ENCODE measurements at regions not wholly inside any gene's neighbourhood (a gene's known extent, or its start where the extent isn't known, plus 50 kb on each side); places are given as distances from the start of the nearest gene placed in this dataset.
"Not testable (repeated sequence)": the region's sequence is repeated elsewhere in the genome, so short reads cannot be mapped to it uniquely, and the experiment has no call there.

DNA sequence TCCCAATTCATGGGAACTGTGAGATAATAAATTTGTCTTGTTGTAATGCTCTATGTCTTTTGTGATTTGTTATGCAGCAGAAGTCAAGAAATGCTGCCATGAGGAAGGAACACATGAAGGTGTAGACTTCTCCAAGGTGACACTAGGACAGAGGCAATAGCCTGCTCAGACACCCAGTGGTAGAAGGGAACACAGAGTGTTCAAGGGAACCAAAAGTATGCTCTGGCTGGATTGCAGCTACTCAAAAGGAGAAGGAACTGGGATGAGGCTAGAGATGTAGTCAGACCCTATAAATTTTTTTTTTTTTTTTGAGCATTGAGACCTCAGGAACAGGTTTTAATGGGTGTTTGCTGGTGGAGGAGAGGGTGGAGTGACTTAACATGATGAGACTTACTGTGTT is 232.5 kb downstream of the PARP8 start:
- no peaks in the 10 kb centered on the region for H3K36me3 Mint-ChIP-seq
- H3K4me1 Mint-ChIP-seq: no peaks in the 10 kb centered on the region
- no peaks in the 10 kb centered on the region for H3K9me3 Mint-ChIP-seq
- no peaks in the 10 kb centered on the region for H3K27me3 Mint-ChIP-seq
- no peak overlapping the region for H3K4me3 Mint-ChIP-seq
- ATAC-seq: no peak
- no peak overlapping the region for H3K27ac Mint-ChIP-seq

DNA sequence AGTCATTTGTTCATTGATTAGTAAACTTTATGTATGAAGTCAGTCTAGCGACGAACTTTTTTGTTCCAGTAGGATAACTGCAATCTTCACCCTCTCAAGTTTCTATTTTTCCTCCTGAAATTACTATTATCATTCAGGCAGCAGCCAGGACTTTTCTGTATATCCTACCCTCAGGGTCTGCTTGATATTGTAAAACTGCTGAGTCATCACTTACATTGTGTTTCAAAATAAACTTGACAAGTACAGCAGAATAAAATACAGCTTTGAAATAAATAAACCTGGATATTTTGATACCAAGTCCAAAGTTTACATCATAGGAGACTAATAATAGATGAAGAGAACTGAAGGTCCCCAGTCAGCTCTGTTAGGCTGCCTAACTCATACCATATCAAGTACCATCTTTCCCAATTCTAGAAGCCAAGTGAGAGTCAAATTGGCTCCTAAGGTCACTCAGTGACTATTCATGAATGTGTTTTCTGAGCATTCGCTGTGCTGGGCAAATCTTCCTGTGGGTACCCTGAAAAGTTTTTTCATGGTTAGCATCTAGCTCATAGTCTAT is 234.6 kb downstream of the PARP8 start:
- Mint-ChIP-seq H3K36me3 (no peaks in the 10 kb centered on the region), H3K27ac (no peak overlapping the region), H3K9me3 (no peaks in the 10 kb centered on the region), H3K4me1 (no peaks in the 10 kb centered on the region), H3K4me3 (no peak overlapping the region), H3K27me3 (no peaks in the 10 kb centered on the region)
- ATAC-seq: no peak

DNA sequence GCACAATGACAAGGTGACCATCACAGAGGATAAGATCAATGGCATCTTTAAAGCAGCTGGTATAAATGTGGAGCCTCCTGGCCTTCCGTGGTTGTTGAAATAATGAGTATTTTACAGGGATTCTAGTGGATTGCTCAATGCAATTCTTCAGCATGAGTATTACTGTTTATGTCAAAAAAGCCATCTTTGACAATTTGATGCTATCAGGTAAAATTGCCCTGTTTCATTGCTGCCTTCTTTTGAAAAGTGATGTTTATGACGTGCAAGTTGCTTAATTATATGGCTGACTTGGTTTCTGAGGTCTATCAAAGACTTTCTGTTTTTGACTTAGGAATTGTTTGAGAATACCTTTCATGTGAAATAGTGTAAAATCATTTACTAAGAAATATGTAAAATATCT is 237.2 kb downstream of the PARP8 start:
- H3K4me3 Mint-ChIP-seq: no peak overlapping the region
- H3K27me3 Mint-ChIP-seq: no peaks in the 10 kb centered on the region
- no peak for ATAC-seq
- H3K27ac Mint-ChIP-seq: no peak overlapping the region
- no peaks in the 10 kb centered on the region for H3K9me3 Mint-ChIP-seq
- no peaks in the 10 kb centered on the region for H3K4me1 Mint-ChIP-seq
- no peaks in the 10 kb centered on the region for H3K36me3 Mint-ChIP-seq

DNA sequence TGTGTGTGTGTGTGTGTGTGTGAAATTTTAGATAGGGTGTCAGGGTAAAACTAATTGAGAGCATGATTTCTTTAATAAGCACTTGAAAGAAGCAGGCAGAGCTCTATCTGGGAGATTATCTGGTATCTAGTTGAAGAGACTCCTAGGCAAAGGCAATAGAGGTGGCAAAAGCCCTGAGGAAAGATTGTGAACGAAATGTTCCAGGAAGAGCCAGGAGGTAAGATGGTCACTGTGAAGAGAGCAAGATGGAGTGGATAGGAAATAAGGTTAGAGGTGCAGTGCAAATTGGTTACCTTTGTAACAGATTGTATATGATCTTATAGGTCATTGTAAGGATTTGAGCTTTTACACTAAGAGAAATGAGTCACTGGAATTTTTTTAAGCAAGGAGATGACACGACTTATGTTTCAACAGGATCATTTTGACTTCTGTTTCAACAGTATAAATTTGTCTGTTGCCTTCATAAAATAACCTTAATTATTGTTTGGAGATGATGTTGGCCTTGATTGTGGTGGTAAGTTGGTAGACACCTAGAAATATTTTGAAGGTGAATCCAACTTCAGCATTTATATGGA is 239.6 kb downstream of the PARP8 start:
- H3K27ac Mint-ChIP-seq: no peak overlapping the region
- no peak overlapping the region for H3K4me3 Mint-ChIP-seq
- no peaks in the 10 kb centered on the region for H3K27me3 Mint-ChIP-seq
- no peaks in the 10 kb centered on the region for H3K9me3 Mint-ChIP-seq
- ATAC-seq: no peak
- H3K36me3 Mint-ChIP-seq: no peaks in the 10 kb centered on the region
- no peaks in the 10 kb centered on the region for H3K4me1 Mint-ChIP-seq

DNA sequence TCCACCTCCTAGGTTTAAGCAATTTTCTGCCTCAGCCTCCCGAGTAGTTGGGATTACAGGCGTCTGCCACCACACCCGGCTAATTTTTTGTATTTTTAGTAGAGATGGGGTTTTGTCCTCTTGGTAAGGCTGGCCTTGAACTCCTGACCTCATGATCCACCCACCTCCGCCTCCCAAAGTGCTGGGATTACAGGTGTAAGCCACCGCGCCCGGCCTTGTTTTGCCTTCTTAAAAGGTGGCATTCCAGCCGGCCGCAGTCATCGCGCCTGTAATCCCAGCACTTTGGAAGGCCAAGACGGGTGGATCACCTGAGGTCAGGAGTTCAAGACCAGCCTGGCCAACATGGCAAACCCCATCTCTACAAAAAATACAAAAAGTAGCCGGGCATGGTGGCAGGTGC is 253.7 kb downstream of the PARP8 start:
- H3K4me3 Mint-ChIP-seq, H3K4me1 Mint-ChIP-seq, ATAC-seq, H3K27ac Mint-ChIP-seq, H3K36me3 Mint-ChIP-seq, H3K9me3 Mint-ChIP-seq: not testable (repeated sequence)
- H3K27me3 Mint-ChIP-seq: peaks cover 24% of the 10 kb centered on the region

DNA sequence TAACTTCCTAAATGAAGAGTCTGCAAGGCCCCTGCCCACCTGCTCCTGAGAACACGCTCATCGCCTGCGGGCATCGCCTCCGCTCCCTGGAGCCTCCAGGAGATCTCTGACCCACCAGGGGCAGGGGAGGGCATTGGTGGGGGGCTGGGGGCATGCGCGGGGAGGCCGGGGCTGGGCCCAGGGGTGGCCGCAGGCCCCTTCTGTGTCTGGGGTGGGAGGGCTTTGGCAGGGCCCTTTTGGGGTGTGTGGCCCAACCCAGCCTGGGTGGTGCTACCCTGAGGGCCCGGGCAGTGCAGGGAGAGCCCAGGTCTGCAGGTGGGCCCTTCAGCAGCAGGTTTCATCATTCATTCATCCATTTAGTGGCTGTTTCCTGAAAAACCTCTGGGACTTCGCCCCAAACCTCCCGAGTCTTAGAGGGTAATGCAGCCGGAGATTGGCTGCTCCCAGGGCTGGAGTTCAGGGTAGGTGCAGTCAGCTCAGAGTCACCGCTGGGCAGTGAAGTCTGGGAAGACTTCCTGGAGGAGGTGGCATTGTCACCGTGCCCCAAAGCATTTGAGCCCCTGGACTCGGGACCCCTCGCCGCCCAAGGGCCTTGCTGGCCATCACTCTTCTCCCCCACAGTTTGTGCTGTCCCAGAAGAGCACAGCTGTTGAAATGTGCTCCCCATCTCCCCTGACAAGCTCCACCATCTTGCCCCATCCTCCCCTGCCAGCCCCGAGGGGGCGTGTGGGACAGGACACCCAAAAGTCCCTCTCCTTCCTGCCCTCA is 255.1 kb downstream of the PARP8 start:
- peaks cover 26% of the 10 kb centered on the region for H3K27me3 Mint-ChIP-seq
- H3K9me3 Mint-ChIP-seq: no peaks in the 10 kb centered on the region
- no peaks in the 10 kb centered on the region for H3K36me3 Mint-ChIP-seq
- no peak overlapping the region for H3K27ac Mint-ChIP-seq
- ATAC-seq: no peak
- no peaks in the 10 kb centered on the region for H3K4me1 Mint-ChIP-seq
- no peak overlapping the region for H3K4me3 Mint-ChIP-seq

DNA sequence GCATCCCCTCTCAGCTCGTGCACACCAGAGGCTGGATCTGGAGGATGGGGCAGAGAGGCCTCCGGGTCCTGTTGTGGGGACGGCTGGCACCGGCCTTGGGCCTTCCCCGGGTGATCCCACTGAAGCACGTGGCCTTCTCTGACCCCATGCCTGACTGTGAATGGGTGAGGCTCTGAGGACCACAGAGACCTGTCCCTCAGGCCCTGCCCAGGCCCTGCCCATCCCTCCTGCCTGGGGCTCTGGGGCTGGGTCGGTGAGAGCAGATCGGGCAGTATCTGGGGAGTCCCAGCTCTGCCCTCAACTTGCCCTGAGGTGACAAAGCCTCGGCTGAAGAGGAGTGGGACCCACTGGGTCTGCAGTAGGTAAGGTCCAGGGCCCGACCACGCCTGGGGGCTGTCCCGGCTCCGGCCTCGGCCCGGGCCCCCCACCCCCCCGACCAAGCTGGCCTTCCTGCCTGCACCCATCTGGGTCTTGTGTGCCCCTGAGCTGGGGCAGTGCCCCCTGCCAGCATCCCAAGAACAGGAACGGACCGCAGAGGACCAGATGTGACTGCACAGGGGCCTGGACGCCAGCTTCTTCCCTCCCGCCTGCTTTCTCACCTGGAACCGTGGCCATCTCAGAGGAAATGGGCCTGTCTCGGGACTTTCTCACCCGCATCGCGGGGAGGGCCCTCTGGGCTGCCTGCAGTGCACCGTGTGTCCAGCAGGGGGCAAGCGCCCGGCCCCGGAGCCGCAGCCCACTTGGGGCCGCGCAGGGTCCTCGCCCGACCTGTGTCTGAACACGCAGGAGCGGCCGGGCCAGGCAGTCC is 255.9 kb downstream of the PARP8 start:
- peaks cover 26% of the 10 kb centered on the region for H3K27me3 Mint-ChIP-seq
- H3K27ac Mint-ChIP-seq, H3K36me3 Mint-ChIP-seq, H3K9me3 Mint-ChIP-seq, H3K4me3 Mint-ChIP-seq, H3K4me1 Mint-ChIP-seq: not testable (repeated sequence)
- ATAC-seq: peak; percentile 55

DNA sequence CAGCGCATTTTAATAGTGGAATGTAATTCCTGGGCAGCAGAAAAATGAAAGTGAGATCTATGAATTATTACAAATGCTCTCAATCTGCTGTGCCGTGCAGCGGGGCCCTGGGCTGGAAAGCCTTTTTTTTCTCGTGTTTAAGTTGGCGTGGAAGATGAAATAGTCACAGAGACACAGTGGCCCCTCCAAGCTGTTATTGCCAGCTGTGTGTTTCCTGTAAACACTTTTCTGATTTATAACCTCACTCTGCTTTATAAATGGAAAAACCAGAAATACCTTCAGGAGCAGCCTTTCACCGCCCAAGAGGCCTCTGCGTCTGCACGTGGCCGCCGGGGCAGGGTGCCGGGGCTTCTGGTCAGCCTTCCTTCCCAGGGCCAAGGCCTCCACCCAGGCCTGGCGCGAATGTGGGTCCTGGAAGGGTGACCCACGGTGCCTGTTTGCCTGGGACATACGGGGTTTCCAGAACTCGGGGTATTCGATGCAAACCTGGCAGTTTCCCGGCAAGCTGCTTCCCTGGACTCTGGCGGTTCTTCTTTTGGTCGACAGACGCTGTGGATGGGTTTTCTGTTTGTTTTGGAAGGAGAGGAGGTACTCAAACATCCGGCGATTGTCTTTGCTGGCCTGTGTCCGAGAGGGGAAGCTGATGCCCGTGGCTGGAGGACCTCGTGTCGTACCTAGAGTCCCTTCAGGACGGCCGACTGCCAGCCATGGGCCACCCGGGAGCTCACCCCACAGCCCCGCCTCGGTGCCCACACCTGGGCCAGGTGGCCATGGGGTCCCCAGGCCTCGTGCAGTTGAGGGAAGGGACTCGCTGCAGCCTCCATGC is 256.7 kb downstream of the PARP8 start:
- no peaks in the 10 kb centered on the region for H3K36me3 Mint-ChIP-seq
- H3K4me1 Mint-ChIP-seq: no peaks in the 10 kb centered on the region
- no peaks in the 10 kb centered on the region for H3K9me3 Mint-ChIP-seq
- H3K4me3 Mint-ChIP-seq: no peak overlapping the region
- H3K27ac Mint-ChIP-seq: no peak overlapping the region
- H3K27me3 Mint-ChIP-seq: peaks cover 33% of the 10 kb centered on the region
- no peak for ATAC-seq

DNA sequence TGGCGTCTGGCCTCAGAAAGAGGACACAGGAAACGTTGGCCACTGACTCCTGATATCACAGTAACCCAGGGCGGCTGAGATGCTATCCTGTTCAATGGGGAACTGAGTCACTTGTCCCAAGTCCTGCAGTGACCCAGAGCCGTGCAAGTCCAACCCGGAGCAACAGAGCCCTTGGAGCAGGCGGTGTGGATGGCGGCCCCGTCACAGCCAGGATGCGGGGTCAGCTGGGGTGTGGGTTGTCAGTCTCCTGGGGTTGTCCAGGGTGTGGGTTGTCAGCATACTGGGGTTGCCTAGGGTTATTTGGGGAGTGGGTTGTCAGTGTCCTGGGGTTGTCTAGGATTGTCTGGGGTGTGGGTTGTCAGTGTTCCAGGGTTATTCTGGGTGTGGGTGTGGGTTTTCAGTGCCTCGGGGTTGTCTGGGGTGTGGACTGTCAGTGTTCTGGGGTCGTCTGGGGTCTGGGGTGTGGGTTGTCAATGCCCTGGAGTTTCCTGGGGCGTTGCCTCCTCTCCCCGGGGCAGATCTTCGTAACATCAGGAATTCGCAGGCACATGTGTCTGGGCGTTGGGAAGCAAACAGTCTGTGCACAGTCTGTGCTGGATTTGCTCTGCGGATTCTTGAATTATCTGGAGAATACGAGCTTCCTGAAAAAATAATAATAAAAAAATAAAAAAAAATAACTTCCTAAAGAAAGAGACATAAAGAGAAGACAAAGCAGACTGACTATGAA is 257.5 kb downstream of the PARP8 start:
- H3K4me1 Mint-ChIP-seq: no peaks in the 10 kb centered on the region
- H3K9me3 Mint-ChIP-seq: no peaks in the 10 kb centered on the region
- H3K27me3 Mint-ChIP-seq: peaks cover 34% of the 10 kb centered on the region
- H3K36me3 Mint-ChIP-seq: no peaks in the 10 kb centered on the region
- H3K27ac Mint-ChIP-seq: no peak overlapping the region
- no peak overlapping the region for H3K4me3 Mint-ChIP-seq
- no peak for ATAC-seq

DNA sequence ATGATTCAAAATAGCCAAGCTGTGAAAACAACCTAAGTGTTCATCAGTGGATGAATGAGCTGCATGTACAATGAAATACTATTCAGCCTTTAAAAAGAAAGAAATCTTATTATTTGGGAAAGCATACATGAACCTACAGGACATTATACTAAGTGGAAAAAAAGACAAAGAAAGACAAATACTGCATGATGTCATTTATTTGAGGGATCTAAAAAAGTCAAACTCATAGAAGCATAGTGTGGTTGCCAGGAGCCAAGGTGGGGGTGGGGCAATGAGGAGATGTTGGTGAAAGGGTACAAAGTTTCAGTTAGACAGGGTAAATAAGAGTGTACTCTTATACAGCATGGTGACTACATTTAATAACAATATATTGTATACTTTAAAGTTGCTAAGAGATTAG is 261.5 kb downstream of the PARP8 start:
- H3K9me3 Mint-ChIP-seq: no peaks in the 10 kb centered on the region
- H3K36me3 Mint-ChIP-seq: no peaks in the 10 kb centered on the region
- H3K4me3 Mint-ChIP-seq: no peak overlapping the region
- no peak overlapping the region for H3K27ac Mint-ChIP-seq
- H3K4me1 Mint-ChIP-seq: no peaks in the 10 kb centered on the region
- no peak for ATAC-seq
- peaks cover 41% of the 10 kb centered on the region for H3K27me3 Mint-ChIP-seq

DNA sequence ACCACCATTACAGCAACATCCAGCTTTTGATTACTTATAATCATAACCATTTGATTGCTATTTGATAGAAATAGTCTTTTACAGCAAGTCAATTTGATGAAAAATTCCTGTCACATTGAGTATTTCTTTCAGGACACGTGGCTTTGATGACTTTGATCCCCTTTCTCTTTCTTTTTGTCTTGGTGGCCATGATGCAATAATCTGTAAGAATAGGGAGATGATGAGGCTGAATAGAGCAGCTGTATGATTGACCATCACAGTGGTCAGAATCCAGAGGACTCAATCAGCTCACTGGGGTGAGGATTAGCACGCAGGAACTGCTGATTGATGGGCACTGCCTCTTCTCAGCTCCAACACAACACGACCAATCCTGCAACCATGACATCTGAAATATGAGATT is 262.7 kb downstream of the PARP8 start:
- H3K9me3 Mint-ChIP-seq: no peaks in the 10 kb centered on the region
- H3K27me3 Mint-ChIP-seq: peaks cover 28% of the 10 kb centered on the region
- no peak overlapping the region for H3K27ac Mint-ChIP-seq
- no peaks in the 10 kb centered on the region for H3K4me1 Mint-ChIP-seq
- H3K4me3 Mint-ChIP-seq: no peak overlapping the region
- ATAC-seq: no peak
- H3K36me3 Mint-ChIP-seq: no peaks in the 10 kb centered on the region

DNA sequence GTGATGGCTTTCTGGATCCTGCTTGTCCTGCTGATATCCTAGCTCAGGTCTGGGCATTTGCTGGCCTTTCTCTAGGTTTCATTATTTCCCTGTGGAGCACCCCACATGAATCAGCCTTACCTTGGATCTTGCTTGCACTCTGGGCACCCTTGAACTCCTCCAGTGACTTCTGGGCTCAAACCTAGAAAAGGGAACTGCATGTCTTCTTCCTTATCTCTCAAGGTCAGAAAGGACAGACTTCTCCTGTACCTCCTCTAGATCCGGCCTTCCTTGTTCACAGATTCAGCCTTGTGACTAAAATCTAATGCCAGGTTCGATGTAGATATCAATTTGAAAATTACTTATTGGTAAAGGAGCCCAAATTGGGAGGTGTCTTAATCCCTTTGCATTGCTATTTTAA is 267.9 kb downstream of the PARP8 start:
- Mint-ChIP-seq H3K4me1 (no peaks in the 10 kb centered on the region), H3K9me3 (no peaks in the 10 kb centered on the region), H3K27me3 (peaks cover 18% of the 10 kb centered on the region), H3K36me3 (no peaks in the 10 kb centered on the region), H3K4me3 (no peak overlapping the region), H3K27ac (no peak overlapping the region)
- ATAC-seq: no peak

DNA sequence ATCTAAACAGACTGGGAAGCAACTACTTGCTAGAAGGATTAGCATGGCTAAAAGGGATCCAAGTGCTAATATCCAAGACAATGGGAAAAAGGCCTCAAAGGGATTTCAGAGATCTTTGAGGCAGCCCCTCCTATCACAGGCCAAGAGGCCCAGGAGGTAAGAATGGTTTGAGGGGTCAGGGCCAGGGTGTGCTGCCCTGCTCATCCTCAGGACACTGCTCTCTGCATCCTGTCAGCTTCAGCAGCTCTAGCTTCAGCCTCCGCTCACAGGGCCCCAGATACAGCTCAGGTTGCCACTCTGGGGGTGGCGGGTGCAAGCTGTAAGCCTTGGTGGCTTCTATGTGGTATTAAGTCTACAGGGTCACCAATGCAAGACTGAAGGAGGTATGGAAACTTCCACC is 278.7 kb downstream of the PARP8 start:
- peaks cover 19% of the 10 kb centered on the region for H3K9me3 Mint-ChIP-seq
- H3K4me3 Mint-ChIP-seq: no peak overlapping the region
- H3K4me1 Mint-ChIP-seq: no peaks in the 10 kb centered on the region
- ATAC-seq: peak; percentile 41
- H3K27ac Mint-ChIP-seq: no peak overlapping the region
- no peaks in the 10 kb centered on the region for H3K36me3 Mint-ChIP-seq
- no peaks in the 10 kb centered on the region for H3K27me3 Mint-ChIP-seq

DNA sequence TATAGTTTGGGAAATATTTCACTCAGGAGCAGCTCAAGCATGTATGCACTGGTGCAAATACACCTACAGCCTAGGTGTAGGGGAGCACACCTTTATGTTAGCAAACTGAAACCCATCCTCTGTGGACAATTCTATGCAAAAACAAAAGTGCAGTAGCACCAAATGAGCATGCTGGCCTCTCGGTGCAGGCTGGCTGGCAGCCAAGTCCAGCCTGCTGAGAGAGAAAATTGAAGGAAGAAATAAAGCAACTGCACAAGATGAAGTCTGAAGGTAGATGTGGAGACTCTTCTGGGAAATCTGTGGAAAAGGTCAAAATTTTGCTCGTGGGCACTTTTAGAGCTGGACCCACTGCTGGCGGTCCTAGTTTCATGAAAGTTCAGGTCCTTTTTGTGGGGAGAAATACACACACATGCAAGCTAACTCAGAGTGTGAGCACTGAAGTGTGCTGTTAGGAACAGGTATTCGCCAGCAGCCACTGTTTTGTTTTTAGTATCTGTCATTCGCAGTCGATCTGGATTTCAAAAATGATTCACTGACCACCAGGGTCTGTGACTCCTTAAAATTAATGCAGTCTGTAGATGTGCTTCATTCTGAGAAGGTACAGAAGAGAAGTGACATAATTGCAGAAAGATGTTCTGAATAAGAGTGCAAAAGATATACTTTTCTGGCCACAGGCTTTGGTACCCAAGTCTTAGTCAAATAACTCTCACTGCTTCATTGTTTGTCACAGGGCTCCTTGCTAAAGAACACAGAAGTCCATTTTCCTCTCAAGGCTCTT is 281.7 kb downstream of the PARP8 start:
- Mint-ChIP-seq H3K27ac (no peak overlapping the region), H3K9me3 (peaks cover 6% of the 10 kb centered on the region), H3K27me3 (peaks cover 5% of the 10 kb centered on the region), H3K4me3 (no peak overlapping the region), H3K36me3 (no peaks in the 10 kb centered on the region), H3K4me1 (no peaks in the 10 kb centered on the region)
- ATAC-seq: no peak

Data from stimulated activated memory B cell treated with anti-CD40 and anti-IgM and Interleukin-4, amounts not matched to agents 10 μg/mL and 1 μg/mL and 100 μg/mL, for 72 hours (primary cell).